ENCODE measurements at regions not wholly inside any gene's neighbourhood (a gene's known extent, or its start where the extent isn't known, plus 50 kb on each side); places are given as distances from the start of the nearest gene placed in this dataset.
"Not testable (repeated sequence)": the region's sequence is repeated elsewhere in the genome, so short reads cannot be mapped to it uniquely, and the experiment has no call there.

GRCh38 chr17:15856191-15856590 lies 88.7 kb upstream of the ADORA2B start:
- TF ChIP-seq, protein P1, sequence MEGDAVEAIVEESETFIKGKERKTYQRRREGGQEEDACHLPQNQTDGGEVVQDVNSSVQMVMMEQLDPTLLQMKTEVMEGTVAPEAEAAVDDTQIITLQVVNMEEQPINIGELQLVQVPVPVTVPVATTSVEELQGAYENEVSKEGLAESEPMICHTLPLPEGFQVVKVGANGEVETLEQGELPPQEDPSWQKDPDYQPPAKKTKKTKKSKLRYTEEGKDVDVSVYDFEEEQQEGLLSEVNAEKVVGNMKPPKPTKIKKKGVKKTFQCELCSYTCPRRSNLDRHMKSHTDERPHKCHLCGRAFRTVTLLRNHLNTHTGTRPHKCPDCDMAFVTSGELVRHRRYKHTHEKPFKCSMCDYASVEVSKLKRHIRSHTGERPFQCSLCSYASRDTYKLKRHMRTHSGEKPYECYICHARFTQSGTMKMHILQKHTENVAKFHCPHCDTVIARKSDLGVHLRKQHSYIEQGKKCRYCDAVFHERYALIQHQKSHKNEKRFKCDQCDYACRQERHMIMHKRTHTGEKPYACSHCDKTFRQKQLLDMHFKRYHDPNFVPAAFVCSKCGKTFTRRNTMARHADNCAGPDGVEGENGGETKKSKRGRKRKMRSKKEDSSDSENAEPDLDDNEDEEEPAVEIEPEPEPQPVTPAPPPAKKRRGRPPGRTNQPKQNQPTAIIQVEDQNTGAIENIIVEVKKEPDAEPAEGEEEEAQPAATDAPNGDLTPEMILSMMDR (IDR thresholded peaks at IDR 0.05): not testable (repeated sequence)
- TF ChIP-seq POLR2A (IDR thresholded peaks at IDR 0.05); POLR2AphosphoS5 (IDR thresholded peaks at IDR 0.05; ENCODE audit: insufficient read depth in 1 of 2, low read depth in 1 of 2): not testable (repeated sequence)

All from vagina (tissue), 2 donors.